C4-2B (cell line): ENCODE measurements at regions not wholly inside any gene's neighbourhood (a gene's known extent, or its start where the extent isn't known, plus 50 kb on each side); places are given as distances from the start of the nearest gene placed in this dataset.

Source experiments
- ZFX ChIP-seq: fragments of 450-650 bp; IDR thresholded peaks from 2 replicates; pipeline ENCODE4 v1.6.1; 2017
- TF ChIP-seq, protein P1 (sequence below): fragments of 450-650 bp; conservative IDR thresholded peaks from 2 replicates; pipeline ENCODE4 v1.5.1; 2017; ENCODE audit warnings: mild to moderate bottlenecking

DNA sequence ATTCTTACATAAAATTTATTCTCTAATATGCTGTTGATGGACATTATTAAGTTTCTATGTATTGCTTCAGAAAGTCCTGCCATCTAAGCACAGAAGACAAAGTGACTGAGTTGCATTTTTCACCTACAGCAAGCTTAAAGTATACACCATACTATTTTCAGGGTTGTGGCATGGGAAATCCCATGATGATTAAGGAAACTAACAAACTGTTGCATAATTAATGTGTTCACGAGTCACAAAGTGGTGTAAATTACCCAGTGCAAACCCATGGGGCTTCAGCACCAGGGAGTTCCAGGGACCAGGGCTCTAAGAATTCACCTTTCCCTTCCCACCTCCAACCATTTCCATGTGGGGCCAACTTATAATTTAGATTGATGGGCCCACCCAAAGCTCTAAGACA lies 81.9 kb upstream of the NR5A2 start:
- TF ChIP-seq, protein P1, sequence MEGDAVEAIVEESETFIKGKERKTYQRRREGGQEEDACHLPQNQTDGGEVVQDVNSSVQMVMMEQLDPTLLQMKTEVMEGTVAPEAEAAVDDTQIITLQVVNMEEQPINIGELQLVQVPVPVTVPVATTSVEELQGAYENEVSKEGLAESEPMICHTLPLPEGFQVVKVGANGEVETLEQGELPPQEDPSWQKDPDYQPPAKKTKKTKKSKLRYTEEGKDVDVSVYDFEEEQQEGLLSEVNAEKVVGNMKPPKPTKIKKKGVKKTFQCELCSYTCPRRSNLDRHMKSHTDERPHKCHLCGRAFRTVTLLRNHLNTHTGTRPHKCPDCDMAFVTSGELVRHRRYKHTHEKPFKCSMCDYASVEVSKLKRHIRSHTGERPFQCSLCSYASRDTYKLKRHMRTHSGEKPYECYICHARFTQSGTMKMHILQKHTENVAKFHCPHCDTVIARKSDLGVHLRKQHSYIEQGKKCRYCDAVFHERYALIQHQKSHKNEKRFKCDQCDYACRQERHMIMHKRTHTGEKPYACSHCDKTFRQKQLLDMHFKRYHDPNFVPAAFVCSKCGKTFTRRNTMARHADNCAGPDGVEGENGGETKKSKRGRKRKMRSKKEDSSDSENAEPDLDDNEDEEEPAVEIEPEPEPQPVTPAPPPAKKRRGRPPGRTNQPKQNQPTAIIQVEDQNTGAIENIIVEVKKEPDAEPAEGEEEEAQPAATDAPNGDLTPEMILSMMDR: no peak
- no peak for TF ChIP-seq ZFX
